Right lobe of liver (tissue), 6 donors: ENCODE measurements at regions not wholly inside any gene's neighbourhood (a gene's known extent, or its start where the extent isn't known, plus 50 kb on each side); places are given as distances from the start of the nearest gene placed in this dataset.

ENCODE experiments used
- ATAC-seq, 4 donors: fragments of 200-7000 bp; cut with Tn5 transposase; one replicate each; pipeline ENCODE4 v1.9.1; 2020; ENCODE audit warnings: mild to moderate bottlenecking in 4 of 4, moderate library complexity in 4 of 4
- DNase-seq, 3 donors: peaks; one replicate each; pipeline ENCODE4 v3.0.0-alpha.2; 2020
- H3K27ac ChIP-seq, 3 donors: fragments of 200-600 bp; one replicate each; pipeline ENCODE4 v1.8.0; 2022
- H3K27me3 ChIP-seq, 2 donors: fragments of 200-600 bp; one replicate each; pipeline ENCODE4 v1.8.0; 2022
- H3K36me3 ChIP-seq, 4 donors: fragments of 200-600 bp; sonication (generic) in 1 of 4; one replicate each; pipeline versions ENCODE4 v1.5.1 to v1.8.0; 2017 to 2022; ENCODE audit warnings: control low read depth in 1 of 4
- H3K4me1 ChIP-seq, 4 donors: fragments of 200-600 bp; sonication (generic) in 1 of 4; one replicate each; pipeline versions ENCODE4 v1.5.1 to v1.8.0; 2017 to 2022; ENCODE audit warnings: control low read depth in 1 of 4
- H3K4me3 ChIP-seq, 3 donors: fragments of 200-600 bp; one replicate each; pipeline ENCODE4 v1.8.0; 2022
- H3K9me3 ChIP-seq, 4 donors: fragments of 200-600 bp; sonication (generic) in 1 of 4; one replicate each; pipeline versions ENCODE4 v1.5.1 to v1.8.0; 2017 to 2022; ENCODE audit warnings: control low read depth in 1 of 4
- POLR2A ChIP-seq: fragments of 450-650 bp; IDR thresholded peaks from one replicate; pipeline ENCODE4 v1.6.1; 2017; ENCODE audit warnings: antibody characterized with exemption, mild to moderate bottlenecking
- WGBS: methylation state at CpG from one replicate; pipeline ENCODE4 v1.1.6; 2018; ENCODE audit warnings: low coverage, low lambda C conversion rate; ENCODE audit not compliant: insufficient coverage; ENCODE audit errors: missing lambda C conversion rate; 5-methylcytosine and 5-hydroxymethylcytosine counted together
- intact Hi-C, 2 donors: fragments of 100-400 bp; cut with DNase I; formaldehyde crosslinking; loops; one replicate each; pipeline versions ENCODE4 v1.11.2 to v1.14.1; 2022
- TF ChIP-seq, protein P1 (sequence below), 4 donors: fragments of 200-600 bp in 3 of 4; fragments of 450-650 bp in 1 of 4; IDR thresholded peaks; one replicate each; pipeline versions ENCODE4 v1.5.1 to v1.8.0; 2016 to 2022; ENCODE audit warnings: antibody characterized with exemption in 4 of 4, mild to moderate bottlenecking in 2 of 4
- donor health status: DM: no; HTN: yes; CAD: no.
- donor health status: DM: no; HTN: no; CAD: no.
- donor health status: DM: no; HTN: no; CAD: no.
- donor health status: DM: no; HTN: yes; CAD: no.
- donor health status: DM: no; HTN: yes; CAD: no.

DNA sequence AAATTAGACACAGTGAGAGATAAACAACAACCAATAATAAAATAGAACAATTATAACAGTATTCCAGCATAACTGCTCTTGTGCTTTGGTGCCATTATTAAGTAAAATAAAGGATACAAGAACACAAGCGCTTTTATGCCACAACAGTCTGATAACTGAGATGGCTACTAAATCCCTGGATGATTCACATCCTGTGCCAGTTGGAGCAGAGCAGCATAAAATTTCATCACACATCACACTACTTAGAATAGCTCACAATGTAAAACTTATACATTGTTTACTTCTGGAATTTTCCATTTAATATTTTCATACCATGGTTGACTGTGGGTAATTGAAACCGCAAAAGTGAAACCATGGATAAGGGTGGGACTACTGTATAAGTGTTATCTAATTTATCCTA, 399.9 kb upstream of the CNKSR2 start:
- H3K36me3 ChIP-seq: no peaks in the 10 kb centered on the region
- WGBS: 77% methylated on average over 2 of the region's 2 CpGs
- H3K4me1 ChIP-seq: no peaks in the 10 kb centered on the region
- H3K27me3 ChIP-seq: no peaks in the 10 kb centered on the region
- no peak for TF ChIP-seq POLR2A
- TF ChIP-seq, protein P1, sequence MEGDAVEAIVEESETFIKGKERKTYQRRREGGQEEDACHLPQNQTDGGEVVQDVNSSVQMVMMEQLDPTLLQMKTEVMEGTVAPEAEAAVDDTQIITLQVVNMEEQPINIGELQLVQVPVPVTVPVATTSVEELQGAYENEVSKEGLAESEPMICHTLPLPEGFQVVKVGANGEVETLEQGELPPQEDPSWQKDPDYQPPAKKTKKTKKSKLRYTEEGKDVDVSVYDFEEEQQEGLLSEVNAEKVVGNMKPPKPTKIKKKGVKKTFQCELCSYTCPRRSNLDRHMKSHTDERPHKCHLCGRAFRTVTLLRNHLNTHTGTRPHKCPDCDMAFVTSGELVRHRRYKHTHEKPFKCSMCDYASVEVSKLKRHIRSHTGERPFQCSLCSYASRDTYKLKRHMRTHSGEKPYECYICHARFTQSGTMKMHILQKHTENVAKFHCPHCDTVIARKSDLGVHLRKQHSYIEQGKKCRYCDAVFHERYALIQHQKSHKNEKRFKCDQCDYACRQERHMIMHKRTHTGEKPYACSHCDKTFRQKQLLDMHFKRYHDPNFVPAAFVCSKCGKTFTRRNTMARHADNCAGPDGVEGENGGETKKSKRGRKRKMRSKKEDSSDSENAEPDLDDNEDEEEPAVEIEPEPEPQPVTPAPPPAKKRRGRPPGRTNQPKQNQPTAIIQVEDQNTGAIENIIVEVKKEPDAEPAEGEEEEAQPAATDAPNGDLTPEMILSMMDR (IDR thresholded peaks at IDR 0.05): no peak
- ATAC-seq (no peak), DNase-seq (no peak)
- no peaks in the 10 kb centered on the region for H3K9me3 ChIP-seq
- H3K27ac ChIP-seq: no peak overlapping the region
- intact Hi-C loops: no loop called here
- no peak overlapping the region for H3K4me3 ChIP-seq

DNA sequence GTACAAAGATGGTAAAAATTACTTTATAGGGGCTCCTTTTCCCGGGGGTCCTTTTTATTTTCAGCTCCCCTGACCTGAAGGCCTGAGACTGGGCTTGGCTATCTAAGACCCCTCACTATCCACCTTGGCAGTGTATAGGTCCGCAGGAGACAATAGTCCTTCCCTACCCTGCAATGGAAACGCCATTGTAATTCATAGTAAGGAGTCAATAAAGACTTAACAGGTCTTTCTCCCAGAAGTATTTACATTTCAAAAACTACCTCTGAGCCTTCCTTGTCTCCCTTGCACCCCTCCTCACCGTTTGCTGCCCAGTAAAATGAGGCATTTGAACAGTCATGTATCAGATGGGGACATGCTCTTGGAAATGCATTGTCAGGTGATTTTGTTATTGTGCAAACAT, 401.2 kb upstream of the CNKSR2 start:
- Histone ChIP-seq H3K9me3 (no peaks in the 10 kb centered on the region), H3K27me3 (no peaks in the 10 kb centered on the region), H3K4me3 (no peak overlapping the region), H3K4me1 (no peaks in the 10 kb centered on the region), H3K27ac (no peak overlapping the region), H3K36me3 (no peaks in the 10 kb centered on the region)
- intact Hi-C loops: no loop called here
- TF ChIP-seq POLR2A: no peak
- TF ChIP-seq, protein P1 (IDR thresholded peaks at IDR 0.05): no peak
- no peak for DNase-seq
- WGBS: 44% methylated on average over 4 of the region's 4 CpGs
- ATAC-seq: no peak

DNA sequence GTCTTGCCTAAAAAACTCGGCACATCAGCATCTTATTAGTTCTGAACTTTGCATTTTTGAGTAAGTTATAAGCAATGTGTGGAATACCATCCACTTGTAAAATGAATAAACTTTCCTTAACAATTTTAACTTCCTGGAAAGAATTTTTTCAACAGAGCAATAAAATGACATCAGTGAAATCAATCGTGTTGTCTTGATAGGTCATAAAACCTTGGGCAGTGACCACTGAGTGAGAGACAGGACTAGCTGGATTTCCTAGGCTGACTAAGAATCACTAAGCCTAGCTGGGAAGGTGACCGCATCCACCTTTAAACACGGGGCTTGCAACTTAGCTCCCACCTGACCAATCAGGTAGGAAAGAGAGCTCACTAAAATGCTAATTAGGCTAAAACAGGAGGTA, 403.0 kb upstream of the CNKSR2 start:
- no peaks in the 10 kb centered on the region for H3K27me3 ChIP-seq
- H3K36me3 ChIP-seq: no peaks in the 10 kb centered on the region
- H3K4me3 ChIP-seq: no peak overlapping the region
- 64% methylated on average over 3 of the region's 4 CpGs for WGBS
- ATAC-seq (no peak), DNase-seq (no peak)
- TF ChIP-seq, protein P1 (IDR thresholded peaks at IDR 0.05): no peak
- no peak for TF ChIP-seq POLR2A
- no peaks in the 10 kb centered on the region for H3K9me3 ChIP-seq
- H3K4me1 ChIP-seq: no peaks in the 10 kb centered on the region
- intact Hi-C loops: no loop called here
- no peak overlapping the region for H3K27ac ChIP-seq

DNA sequence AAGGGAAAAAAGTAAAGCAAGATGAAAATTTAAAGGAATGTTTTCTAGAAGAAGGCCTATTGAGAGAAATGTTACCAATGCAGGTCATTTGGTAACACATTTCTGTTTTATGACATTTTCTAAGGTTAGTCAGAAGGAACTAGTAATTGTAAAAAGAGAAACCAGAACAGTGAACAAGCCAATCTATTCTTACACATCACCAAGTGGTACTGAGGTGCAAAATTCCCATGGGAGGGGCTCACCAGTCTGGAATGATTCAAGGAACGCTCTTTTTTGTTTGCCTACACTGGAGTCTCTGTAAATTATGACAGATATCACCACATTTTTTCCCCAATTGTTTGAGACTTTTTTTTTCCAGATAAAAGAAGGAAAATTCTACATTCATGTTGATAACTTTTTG, 404.7 kb upstream of the CNKSR2 start:
- ATAC-seq (no peak), DNase-seq (no peak)
- H3K27me3 ChIP-seq: no peaks in the 10 kb centered on the region
- no peak overlapping the region for H3K27ac ChIP-seq
- H3K9me3 ChIP-seq: no peaks in the 10 kb centered on the region
- H3K4me1 ChIP-seq: no peaks in the 10 kb centered on the region
- H3K4me3 ChIP-seq: no peak overlapping the region
- TF ChIP-seq POLR2A: no peak
- TF ChIP-seq, protein P1 (IDR thresholded peaks at IDR 0.05): no peak
- intact Hi-C loops: no loop called here
- no peaks in the 10 kb centered on the region for H3K36me3 ChIP-seq
- WGBS: 45% methylated on average over 1 of the region's 1 CpG

DNA sequence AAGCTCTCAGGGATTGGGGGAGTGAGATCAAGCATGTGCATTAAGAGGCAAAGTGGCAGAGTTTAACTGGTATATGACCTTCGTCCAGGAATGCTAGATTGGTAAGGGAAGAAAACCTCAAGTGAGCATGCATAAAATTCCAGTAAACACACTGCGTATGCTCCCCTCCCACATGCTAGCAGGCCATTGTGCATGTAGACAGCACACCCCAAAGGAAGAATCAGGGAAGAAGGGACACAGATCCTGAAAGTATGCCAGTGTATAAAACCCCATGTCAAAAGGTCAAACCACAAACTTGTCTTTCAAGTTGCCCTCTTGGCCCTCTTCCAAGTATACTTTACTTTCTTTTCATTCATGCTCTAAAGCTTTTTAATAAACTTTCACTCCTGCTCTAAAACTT, 405.2 kb upstream of the CNKSR2 start:
- DNase-seq (no peak), ATAC-seq (no peak)
- Histone ChIP-seq H3K27ac (no peak overlapping the region), H3K4me3 (no peak overlapping the region), H3K9me3 (no peaks in the 10 kb centered on the region), H3K36me3 (no peaks in the 10 kb centered on the region), H3K27me3 (no peaks in the 10 kb centered on the region), H3K4me1 (no peaks in the 10 kb centered on the region)
- TF ChIP-seq, protein P1 (IDR thresholded peaks at IDR 0.05): no peak
- no peak for TF ChIP-seq POLR2A
- 22% methylated on average over 1 of the region's 2 CpGs for WGBS
- intact Hi-C loops: no loop called here
